Heart left ventricle (tissue), 13 donors: ENCODE measurements at regions not wholly inside any gene's neighbourhood (a gene's known extent, or its start where the extent isn't known, plus 50 kb on each side); places are given as distances from the start of the nearest gene placed in this dataset.

Experiments
- CTCF ChIP-seq, 12 donors: fragments of 200-600 bp; sonication (generic) in 4 of 12; IDR thresholded peaks; one replicate each; pipeline versions ENCODE4 v1.5.0 to v1.8.0; 2018 to 2022; ENCODE audit warnings: antibody characterized with exemption in 12 of 12, mild to moderate bottlenecking in 5 of 12
- POLR2A ChIP-seq, 2 donors: fragments of 450-650 bp; IDR thresholded peaks; one replicate each; pipeline ENCODE4 v1.6.1; 2017; ENCODE audit warnings: antibody characterized with exemption in 2 of 2, mild to moderate bottlenecking in 2 of 2, moderate library complexity in 2 of 2
- donor health status: ischemic (EF 13 %, LVEDD 7.1; RV severe dilation, severe dysfunction).
- donor health status: DM: no; HTN: yes; CAD: no.
- donor health status: DM: no; HTN: no; CAD: no.
- donor health status: ischemic (EF 25% LVEDD 6.9; RV normal size, moderate dysfunction).
- donor health status: ischemic (EF 25% LVEDD 5.7; RV mildly dilated, moderate dysfunction).
- donor health status: ischemic (EF 35%, LVEDD 5.7; RV mildly dilated, moderate dysfunction).
- donor health status: nonischemic (EF 11% LVEDD 7.7; RV severe dilation, severe dysfunction).
- donor health status: DM: yes; HTN: yes; CAD: no.
- donor health status: PGD.
- donor health status: ischemic (EF 29% LVEDD 5.4; RV normal size, mild dysfunction).
- donor health status: nonischemic (EF 23%, LVEDD 6.1; RV moderate dilation, normal function).

- TF ChIP-seq CTCF (IDR thresholded peaks at IDR 0.05) (no peak), POLR2A (IDR thresholded peaks at IDR 0.05) (no peak)
These were observed 204.9 kb upstream of the C14orf180 start for GRCh38 chr14:104374718-104375080.
